Endothelial cell (in vitro differentiated cells): ENCODE measurements at regions not wholly inside any gene's neighbourhood (a gene's known extent, or its start where the extent isn't known, plus 50 kb on each side); places are given as distances from the start of the nearest gene placed in this dataset.

Source experiments
- DNase-seq: peaks from one replicate; pipeline ENCODE4 v3.0.0; 2021; ENCODE audit warnings: low spot score
- H3K27ac Mint-ChIP-seq: one replicate; pipeline ENCODE4 v1.8.0; 2021; ENCODE audit warnings: mixed read lengths, inconsistent platforms; ENCODE audit not compliant: unreplicated experiment
- H3K27me3 Mint-ChIP-seq: one replicate; pipeline ENCODE4 v1.8.0; 2021; ENCODE audit warnings: mild to moderate bottlenecking, moderate library complexity, mixed read lengths, inconsistent platforms; ENCODE audit not compliant: unreplicated experiment
- H3K36me3 Mint-ChIP-seq: one replicate; pipeline ENCODE4 v1.8.0; 2021; ENCODE audit warnings: mild to moderate bottlenecking, low read depth, mixed read lengths, inconsistent platforms; ENCODE audit not compliant: unreplicated experiment
- H3K4me1 Mint-ChIP-seq: one replicate; pipeline ENCODE4 v1.8.0; 2021; ENCODE audit warnings: mild to moderate bottlenecking, mixed read lengths, inconsistent platforms; ENCODE audit not compliant: unreplicated experiment
- H3K4me3 Mint-ChIP-seq: one replicate; pipeline ENCODE4 v1.8.0; 2021; ENCODE audit warnings: mild to moderate bottlenecking, mixed read lengths, inconsistent platforms; ENCODE audit not compliant: unreplicated experiment
- H3K9me3 Mint-ChIP-seq: one replicate; pipeline ENCODE4 v1.8.0; 2021; ENCODE audit warnings: mixed read lengths, inconsistent platforms; ENCODE audit not compliant: unreplicated experiment
- TF ChIP-seq, protein P1 (sequence below): fragments of 200-600 bp; sonication (generic); IDR thresholded peaks from one replicate; pipeline ENCODE4 v1.5.0; 2021; ENCODE audit warnings: antibody characterized with exemption; ENCODE audit not compliant: unreplicated experiment

DNA sequence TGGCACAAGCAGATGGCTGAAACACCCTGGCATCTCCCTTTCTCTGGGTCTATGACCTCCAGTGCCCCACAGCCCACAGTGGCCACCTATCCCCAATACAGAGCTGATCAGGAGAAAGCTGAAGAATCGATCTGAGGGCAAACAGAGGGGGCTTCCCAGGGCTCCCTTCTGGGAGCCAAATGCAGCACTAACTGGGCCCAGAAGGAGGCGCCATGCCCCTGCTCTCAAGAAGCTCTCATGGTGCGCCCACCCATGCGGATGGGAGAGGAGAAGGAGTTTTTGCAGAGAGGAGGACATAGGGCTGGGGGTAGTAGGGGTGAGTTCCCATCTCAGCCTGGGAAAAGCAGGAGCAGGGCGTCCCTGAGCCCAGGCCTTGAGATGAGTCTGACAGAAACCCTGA, 787.3 kb upstream of the RAB6C start:
- Mint-ChIP-seq H3K27me3 (peaks cover 4% of the 10 kb centered on the region), H3K4me3 (no peak overlapping the region), H3K36me3 (no peaks in the 10 kb centered on the region), H3K27ac (no peak overlapping the region), H3K9me3 (no peaks in the 10 kb centered on the region), H3K4me1 (peaks cover 9% of the 10 kb centered on the region)
- no peak for DNase-seq
- TF ChIP-seq, protein P1, sequence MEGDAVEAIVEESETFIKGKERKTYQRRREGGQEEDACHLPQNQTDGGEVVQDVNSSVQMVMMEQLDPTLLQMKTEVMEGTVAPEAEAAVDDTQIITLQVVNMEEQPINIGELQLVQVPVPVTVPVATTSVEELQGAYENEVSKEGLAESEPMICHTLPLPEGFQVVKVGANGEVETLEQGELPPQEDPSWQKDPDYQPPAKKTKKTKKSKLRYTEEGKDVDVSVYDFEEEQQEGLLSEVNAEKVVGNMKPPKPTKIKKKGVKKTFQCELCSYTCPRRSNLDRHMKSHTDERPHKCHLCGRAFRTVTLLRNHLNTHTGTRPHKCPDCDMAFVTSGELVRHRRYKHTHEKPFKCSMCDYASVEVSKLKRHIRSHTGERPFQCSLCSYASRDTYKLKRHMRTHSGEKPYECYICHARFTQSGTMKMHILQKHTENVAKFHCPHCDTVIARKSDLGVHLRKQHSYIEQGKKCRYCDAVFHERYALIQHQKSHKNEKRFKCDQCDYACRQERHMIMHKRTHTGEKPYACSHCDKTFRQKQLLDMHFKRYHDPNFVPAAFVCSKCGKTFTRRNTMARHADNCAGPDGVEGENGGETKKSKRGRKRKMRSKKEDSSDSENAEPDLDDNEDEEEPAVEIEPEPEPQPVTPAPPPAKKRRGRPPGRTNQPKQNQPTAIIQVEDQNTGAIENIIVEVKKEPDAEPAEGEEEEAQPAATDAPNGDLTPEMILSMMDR = no peak

DNA sequence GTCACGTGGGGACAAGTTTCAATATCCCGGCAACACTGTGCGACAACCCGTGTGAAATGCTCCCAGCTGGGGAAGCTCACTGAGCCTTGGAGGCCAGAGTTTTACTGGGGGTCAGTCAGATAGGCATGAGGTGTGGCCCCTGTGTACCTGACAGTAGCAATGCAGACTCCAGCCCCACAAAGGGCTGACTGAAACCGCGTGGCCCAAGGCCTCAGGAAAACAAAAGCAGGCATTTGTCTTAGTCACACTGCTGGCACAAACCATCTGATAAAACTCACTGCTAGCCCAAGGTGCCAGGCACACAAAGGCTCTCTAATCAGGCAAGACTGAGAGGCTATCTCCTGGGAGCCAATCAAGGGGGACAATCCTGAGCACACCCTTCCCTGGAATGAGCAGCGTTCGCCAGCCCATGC, 786.6 kb upstream of the RAB6C start:
- Mint-ChIP-seq H3K4me3 (no peak overlapping the region), H3K4me1 (peaks cover 9% of the 10 kb centered on the region)

DNA sequence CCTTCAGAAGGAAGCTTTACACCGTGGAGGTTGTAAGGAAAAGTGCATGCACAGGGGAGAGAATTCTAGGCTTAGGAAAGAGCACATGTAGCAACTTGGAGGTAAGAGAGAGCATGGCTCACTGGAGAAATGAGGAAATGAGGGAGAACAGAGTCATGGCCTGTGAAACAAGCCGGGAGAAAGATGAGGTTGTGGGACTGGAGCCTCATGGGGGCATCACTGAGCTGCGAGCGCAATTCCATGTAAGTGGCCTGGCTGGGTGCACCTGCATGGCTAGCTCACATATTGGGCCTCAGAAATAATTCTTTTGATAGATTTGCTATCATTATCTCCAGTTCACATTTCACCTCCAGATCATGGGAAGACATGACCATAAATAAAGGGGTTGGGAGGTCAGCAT, 785.5 kb upstream of the RAB6C start:
- Mint-ChIP-seq H3K9me3 (no peaks in the 10 kb centered on the region), H3K4me3 (no peak overlapping the region), H3K27ac (no peak overlapping the region), H3K4me1 (peaks cover 9% of the 10 kb centered on the region), H3K27me3 (peaks cover 4% of the 10 kb centered on the region), H3K36me3 (no peaks in the 10 kb centered on the region)
- TF ChIP-seq, protein P1 = no peak
- DNase-seq = peak; percentile 25

More for the DNA sequence above, 786.6 kb upstream of the RAB6C start:
- no peaks in the 10 kb centered on the region for H3K36me3 Mint-ChIP-seq
- TF ChIP-seq, protein P1 = no peak
- no peak for DNase-seq
- H3K27me3 Mint-ChIP-seq = peaks cover 4% of the 10 kb centered on the region
- H3K27ac Mint-ChIP-seq = no peak overlapping the region
- no peaks in the 10 kb centered on the region for H3K9me3 Mint-ChIP-seq

DNA sequence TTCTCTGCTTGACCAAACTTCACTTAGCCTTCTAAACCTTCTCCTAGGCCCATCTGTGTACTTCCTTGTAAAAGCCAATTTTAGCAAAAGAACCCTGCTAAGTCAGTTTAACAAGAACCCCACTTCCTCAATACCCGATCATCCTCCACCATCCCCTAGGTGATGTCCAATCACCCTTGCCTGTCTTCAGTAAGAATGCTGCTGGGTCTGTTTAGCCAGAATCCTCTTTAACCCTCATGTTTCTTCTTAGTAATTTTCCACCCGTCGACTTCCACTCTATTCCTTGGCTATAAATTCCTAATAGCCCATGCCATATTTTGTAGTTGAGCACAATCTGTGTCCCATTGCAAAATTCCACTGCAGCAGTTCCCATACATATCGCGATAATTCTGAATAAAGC, 780.0 kb upstream of the RAB6C start:
- no peak overlapping the region for H3K4me3 Mint-ChIP-seq
- TF ChIP-seq, protein P1 = no peak
- no peaks in the 10 kb centered on the region for H3K4me1 Mint-ChIP-seq
- no peaks in the 10 kb centered on the region for H3K9me3 Mint-ChIP-seq
- H3K27ac Mint-ChIP-seq = no peak overlapping the region
- DNase-seq = no peak
- H3K36me3 Mint-ChIP-seq = no peaks in the 10 kb centered on the region
- H3K27me3 Mint-ChIP-seq = peaks cover 2% of the 10 kb centered on the region

DNA sequence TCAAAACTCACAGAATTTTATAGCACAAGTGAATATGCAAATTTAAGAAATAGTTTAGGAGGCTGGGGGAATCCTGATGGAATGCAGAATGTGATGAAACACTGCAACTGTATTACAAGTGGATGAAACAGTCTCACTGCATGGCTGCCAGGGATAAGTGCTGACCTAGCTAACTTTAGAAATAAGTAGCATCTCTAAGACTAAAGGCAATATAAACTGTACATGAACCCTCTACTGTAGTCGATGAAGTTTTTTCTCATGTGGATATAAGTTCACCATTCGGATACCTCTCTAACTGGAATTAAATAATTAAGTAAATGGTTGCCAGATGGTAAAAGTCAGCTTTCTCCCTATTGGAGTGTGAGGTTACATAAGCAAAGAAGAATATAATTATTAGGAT, 777.8 kb upstream of the RAB6C start:
- Mint-ChIP-seq H3K27ac (no peak overlapping the region), H3K36me3 (no peaks in the 10 kb centered on the region), H3K9me3 (no peaks in the 10 kb centered on the region), H3K4me1 (no peaks in the 10 kb centered on the region), H3K4me3 (no peak overlapping the region), H3K27me3 (no peaks in the 10 kb centered on the region)
- DNase-seq = no peak
- TF ChIP-seq, protein P1 = no peak
